GM12874 (cell line): ENCODE measurements at regions not wholly inside any gene's neighbourhood (a gene's known extent, or its start where the extent isn't known, plus 50 kb on each side); places are given as distances from the start of the nearest gene placed in this dataset.

ENCODE experiments used
- CTCF ChIP-seq: IDR thresholded peaks from 2 replicates; pipeline ENCODE4 v1.5.1; 2011; ENCODE audit warnings: low read depth, mild to moderate bottlenecking, control low read depth, low read length, moderate library complexity; ENCODE audit not compliant: insufficient read depth

- no peak for TF ChIP-seq CTCF
Measured at GRCh38 chr6:28839443-28840120, 84.2 kb downstream of the TRIM27 start.

GRCh38 chr6:28841290-28841689 lies 82.5 kb downstream of the TRIM27 start:
- TF ChIP-seq CTCF: no peak
